Omental fat pad (tissue), 3 donors: ENCODE measurements at regions not wholly inside any gene's neighbourhood (a gene's known extent, or its start where the extent isn't known, plus 50 kb on each side); places are given as distances from the start of the nearest gene placed in this dataset.

Experiments
- ATAC-seq: fragments of 150-250 bp; one replicate; pipeline ENCODE4 v1.9.1; 2016; ENCODE audit warnings: mild to moderate bottlenecking, moderate library complexity; ENCODE audit not compliant: low FRiP score
- DNase-seq: peaks from one replicate; pipeline ENCODE4 v3.0.0-alpha.2; 2019; ENCODE audit warnings: low spot score
- TF ChIP-seq, protein P1 (sequence below), 3 donors: fragments of 450-650 bp; IDR thresholded peaks; one replicate each; pipeline ENCODE4 v1.5.1; 2016 to 2017; ENCODE audit warnings: antibody characterized with exemption in 3 of 3, mild to moderate bottlenecking in 3 of 3, moderate library complexity in 2 of 3

DNA sequence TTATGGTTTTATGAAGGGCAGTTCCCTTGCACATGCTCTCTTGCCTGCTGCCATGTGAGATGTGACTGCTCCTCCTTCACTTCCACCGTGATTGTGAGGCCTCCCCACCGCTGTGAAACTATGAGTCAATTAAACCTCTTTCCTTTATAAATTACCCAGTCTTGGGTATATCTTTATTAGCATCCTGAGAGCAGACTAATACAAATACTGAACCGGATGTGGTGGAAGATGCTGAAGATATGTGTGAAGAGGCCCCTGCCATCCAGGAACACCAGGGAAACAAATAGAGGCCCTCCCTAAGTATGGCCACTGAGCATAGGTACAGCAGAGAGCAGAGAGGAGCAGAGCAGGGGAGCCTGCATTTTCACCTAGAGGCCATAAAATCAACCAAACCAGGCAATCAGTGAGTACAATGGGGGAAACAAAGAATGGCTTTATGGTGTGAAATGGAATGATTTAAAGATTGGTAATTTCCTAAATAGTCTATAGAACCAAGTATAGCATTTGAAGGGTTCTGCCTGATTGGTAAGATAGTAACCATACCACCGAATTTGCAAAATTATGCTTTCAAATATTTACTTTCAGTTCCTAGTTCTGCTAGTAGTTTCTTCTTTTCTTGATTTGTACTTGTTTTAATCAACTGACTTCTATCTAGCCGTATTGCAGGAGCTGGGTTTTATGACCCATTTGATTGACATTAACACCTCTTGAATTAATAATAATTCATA is 421.6 kb downstream of the IRX1 start:
- DNase-seq (no peak), ATAC-seq (no peak)
- TF ChIP-seq, protein P1, sequence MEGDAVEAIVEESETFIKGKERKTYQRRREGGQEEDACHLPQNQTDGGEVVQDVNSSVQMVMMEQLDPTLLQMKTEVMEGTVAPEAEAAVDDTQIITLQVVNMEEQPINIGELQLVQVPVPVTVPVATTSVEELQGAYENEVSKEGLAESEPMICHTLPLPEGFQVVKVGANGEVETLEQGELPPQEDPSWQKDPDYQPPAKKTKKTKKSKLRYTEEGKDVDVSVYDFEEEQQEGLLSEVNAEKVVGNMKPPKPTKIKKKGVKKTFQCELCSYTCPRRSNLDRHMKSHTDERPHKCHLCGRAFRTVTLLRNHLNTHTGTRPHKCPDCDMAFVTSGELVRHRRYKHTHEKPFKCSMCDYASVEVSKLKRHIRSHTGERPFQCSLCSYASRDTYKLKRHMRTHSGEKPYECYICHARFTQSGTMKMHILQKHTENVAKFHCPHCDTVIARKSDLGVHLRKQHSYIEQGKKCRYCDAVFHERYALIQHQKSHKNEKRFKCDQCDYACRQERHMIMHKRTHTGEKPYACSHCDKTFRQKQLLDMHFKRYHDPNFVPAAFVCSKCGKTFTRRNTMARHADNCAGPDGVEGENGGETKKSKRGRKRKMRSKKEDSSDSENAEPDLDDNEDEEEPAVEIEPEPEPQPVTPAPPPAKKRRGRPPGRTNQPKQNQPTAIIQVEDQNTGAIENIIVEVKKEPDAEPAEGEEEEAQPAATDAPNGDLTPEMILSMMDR (IDR thresholded peaks at IDR 0.05) = no peak

DNA sequence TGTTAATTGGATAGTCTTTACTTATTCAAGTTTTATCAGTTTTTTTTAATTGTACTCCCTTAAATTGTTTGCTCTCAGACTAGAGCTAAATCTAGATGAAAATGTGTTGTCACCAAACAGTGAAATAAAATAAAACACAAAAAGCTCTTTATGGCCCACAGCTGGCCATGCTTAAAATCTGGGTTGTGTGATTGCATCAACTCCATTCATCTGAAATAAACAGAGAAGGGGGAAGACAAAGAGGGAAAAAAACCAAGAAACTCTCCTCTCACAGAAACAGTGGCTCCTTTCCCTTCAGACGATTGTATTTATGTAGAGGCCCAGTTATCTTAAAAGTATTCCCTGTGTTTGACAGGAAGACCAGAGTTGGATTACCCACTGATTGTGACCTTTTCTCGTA is 422.4 kb downstream of the IRX1 start:
- TF ChIP-seq, protein P1 (IDR thresholded peaks at IDR 0.05) = no peak
- ATAC-seq = no peak
- DNase-seq = no peak

DNA sequence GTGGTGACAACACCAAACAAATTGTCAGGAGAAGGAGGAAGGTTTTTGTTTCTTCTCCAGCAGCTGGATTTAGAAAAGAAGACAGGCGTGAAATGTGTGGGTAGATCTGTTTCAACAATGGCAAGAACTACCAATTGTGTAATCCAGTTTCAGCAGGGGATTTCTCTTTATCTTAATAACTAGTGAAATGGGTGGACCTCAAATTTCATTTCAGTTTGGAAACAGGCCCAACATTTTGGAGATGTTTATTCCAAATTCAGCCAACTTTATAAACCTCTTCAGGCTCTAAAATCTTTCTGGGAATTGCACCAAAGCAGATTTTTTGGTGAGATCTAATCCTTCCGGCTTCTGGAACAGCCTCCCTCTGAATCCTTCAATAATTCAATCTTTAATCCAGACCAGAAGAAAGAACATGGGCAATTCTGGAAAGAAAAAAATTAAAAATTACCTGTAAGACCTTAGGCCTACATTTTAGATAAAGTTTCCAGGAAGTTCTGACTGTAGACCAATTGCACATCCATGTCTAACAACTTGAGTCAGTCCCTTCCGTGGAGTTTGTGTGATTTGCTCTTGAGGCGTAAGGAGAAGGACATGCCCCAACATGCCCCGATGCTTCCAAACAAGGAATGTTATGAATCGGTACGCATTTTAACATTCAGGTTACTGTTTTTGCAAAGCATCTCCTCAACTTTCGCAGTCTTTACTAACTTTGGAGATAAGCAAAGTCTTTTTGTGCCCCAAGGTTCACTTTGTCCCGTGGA is 423.6 kb downstream of the IRX1 start:
- TF ChIP-seq, protein P1 (IDR thresholded peaks at IDR 0.05) = no peak
- ATAC-seq (peak; percentile 45), DNase-seq (no peak)

DNA sequence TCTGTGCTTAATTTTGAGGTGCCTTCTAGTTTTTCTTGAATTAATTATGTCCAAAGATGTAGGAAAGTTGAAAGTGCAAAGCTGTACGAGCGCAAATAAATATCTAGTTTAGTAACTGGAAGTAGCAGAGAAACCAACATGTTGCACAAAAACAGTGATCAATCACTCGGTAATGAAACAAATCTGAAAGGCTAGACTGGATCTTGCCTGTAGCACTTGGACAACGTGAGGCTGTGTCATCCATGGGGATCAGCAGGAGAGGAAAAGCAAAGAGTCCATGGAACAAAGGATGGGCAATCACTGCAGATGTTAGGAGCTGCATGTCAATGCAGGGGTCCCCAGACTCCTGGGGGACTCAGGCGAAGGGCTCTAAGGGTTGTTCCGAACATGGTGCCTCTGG is 424.2 kb downstream of the IRX1 start:
- TF ChIP-seq, protein P1 (IDR thresholded peaks at IDR 0.05) = no peak
- no peak for ATAC-seq
- DNase-seq = no peak

DNA sequence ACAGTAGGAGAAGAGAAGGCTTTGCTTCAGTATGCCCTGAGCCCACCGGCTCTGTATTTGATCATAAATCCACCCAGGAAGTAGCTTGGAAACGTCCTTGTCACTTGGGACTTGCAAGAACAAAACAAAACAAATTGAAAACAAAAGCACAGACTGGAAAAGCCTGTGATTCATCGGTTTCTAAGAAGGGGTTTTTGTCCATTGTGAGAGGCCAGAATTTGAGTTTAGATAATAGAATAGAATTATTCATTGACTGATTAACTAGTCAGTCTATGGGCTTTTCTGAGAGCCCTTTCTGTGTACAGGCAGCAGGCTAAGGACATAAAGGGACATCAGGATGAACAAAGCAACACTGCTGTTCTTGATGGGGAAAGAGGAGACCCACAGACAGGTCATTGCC is 424.8 kb downstream of the IRX1 start:
- TF ChIP-seq, protein P1 (IDR thresholded peaks at IDR 0.05) = no peak
- ATAC-seq = no peak
- DNase-seq = no peak

DNA sequence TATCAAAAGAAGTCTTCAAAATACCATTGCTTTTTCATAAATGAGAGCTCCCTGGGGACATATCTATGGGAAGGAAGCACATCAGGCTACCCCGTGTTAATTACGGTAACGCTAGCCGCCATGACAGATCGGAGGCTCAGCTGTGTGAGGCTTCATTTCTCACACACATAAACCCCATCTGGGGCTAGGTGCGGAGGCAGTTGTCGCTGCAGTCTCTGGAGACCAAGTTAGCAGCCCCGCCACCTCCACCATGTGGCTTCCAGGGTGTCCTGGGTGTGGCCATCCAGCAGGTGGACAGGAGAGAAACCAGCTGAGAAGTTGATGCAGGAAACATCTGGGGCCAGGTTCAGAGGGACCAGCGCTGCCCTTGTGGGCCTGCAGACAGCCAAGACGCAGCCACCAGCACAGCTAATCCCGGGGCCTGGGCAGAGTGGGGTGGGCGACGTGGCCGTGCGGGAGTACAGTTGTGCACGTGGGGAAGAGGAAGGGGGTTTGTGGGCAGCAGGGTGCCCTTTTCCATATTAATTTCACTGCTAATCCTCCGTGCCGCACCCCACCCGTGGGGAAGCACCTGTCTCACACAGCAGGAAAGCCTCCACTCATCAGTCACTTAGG is 426.5 kb downstream of the IRX1 start:
- ATAC-seq = no peak
- no peak for DNase-seq
- TF ChIP-seq, protein P1 (IDR thresholded peaks at IDR 0.05) = no peak
